Activated B cell treated with CpG ODN at 0.5 μM for 24 hours (primary cell): ENCODE measurements at regions not wholly inside any gene's neighbourhood (a gene's known extent, or its start where the extent isn't known, plus 50 kb on each side); places are given as distances from the start of the nearest gene placed in this dataset.

Experiments used
- ATAC-seq: fragments of 200-7000 bp; cut with Tn5 transposase; one replicate; pipeline ENCODE4 v1.10.0; 2021; ENCODE audit warnings: low read depth, mild to moderate bottlenecking, moderate library complexity
- CTCF ChIA-PET: fragments of 350-600 bp; sonication (Branson Sonifier 250); formaldehyde crosslinking; loops from one replicate; lab custom pipeline; 2021; ENCODE audit warnings: antibody characterized with exemption; lab: Charles Lee
- POLR2A ChIA-PET: fragments of 350-600 bp; sonication (Branson Sonifier 250); formaldehyde crosslinking; loops from one replicate; lab custom pipeline; 2021; ENCODE audit warnings: antibody characterized with exemption; lab: Charles Lee
- DNase-seq: peaks from one replicate; pipeline ENCODE4 v3.0.0; 2022
- H3K27ac Mint-ChIP-seq: one replicate; pipeline ENCODE4 v1.8.0; 2020; ENCODE audit warnings: mixed read lengths
- H3K27me3 Mint-ChIP-seq: one replicate; pipeline ENCODE4 v1.8.0; 2021; ENCODE audit warnings: mixed read lengths
- H3K36me3 Mint-ChIP-seq: one replicate; pipeline ENCODE4 v1.8.0; 2021; ENCODE audit warnings: low read depth, mixed read lengths
- H3K4me1 Mint-ChIP-seq: one replicate; pipeline ENCODE4 v1.8.0; 2021; ENCODE audit warnings: mixed read lengths
- H3K4me3 Mint-ChIP-seq: one replicate; pipeline ENCODE4 v1.8.0; 2020; ENCODE audit warnings: mild to moderate bottlenecking, mixed read lengths
- H3K9me3 Mint-ChIP-seq: one replicate; pipeline ENCODE4 v1.8.0; 2020; ENCODE audit warnings: mixed read lengths
- intact Hi-C: fragments of 100-400 bp; cut with micrococcal nuclease; formaldehyde crosslinking; loops from one replicate; pipeline ENCODE4 v1.15.1; 2024
- TF ChIP-seq, protein P1 (sequence below): fragments of 200-600 bp; IDR thresholded peaks from one replicate; pipeline ENCODE4 v1.8.0; 2022; ENCODE audit warnings: antibody characterized with exemption, mild to moderate bottlenecking

- Mint-ChIP-seq H3K27ac (no peak overlapping the region), H3K4me3 (no peak overlapping the region), H3K9me3 (no peaks in the 10 kb centered on the region), H3K27me3 (no peaks in the 10 kb centered on the region), H3K4me1 (peaks cover 9% of the 10 kb centered on the region), H3K36me3 (no peaks in the 10 kb centered on the region)
- ATAC-seq = no peak
- POLR2A ChIA-PET = no interaction called here
- DNase-seq = no peak
- CTCF ChIA-PET = no interaction called here
- intact Hi-C loops = no loop called here
- TF ChIP-seq, protein P1, sequence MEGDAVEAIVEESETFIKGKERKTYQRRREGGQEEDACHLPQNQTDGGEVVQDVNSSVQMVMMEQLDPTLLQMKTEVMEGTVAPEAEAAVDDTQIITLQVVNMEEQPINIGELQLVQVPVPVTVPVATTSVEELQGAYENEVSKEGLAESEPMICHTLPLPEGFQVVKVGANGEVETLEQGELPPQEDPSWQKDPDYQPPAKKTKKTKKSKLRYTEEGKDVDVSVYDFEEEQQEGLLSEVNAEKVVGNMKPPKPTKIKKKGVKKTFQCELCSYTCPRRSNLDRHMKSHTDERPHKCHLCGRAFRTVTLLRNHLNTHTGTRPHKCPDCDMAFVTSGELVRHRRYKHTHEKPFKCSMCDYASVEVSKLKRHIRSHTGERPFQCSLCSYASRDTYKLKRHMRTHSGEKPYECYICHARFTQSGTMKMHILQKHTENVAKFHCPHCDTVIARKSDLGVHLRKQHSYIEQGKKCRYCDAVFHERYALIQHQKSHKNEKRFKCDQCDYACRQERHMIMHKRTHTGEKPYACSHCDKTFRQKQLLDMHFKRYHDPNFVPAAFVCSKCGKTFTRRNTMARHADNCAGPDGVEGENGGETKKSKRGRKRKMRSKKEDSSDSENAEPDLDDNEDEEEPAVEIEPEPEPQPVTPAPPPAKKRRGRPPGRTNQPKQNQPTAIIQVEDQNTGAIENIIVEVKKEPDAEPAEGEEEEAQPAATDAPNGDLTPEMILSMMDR = no peak
Observed at GRCh38 chr1:87888446-87888845, 559.8 kb downstream of the LMO4 start.

DNA sequence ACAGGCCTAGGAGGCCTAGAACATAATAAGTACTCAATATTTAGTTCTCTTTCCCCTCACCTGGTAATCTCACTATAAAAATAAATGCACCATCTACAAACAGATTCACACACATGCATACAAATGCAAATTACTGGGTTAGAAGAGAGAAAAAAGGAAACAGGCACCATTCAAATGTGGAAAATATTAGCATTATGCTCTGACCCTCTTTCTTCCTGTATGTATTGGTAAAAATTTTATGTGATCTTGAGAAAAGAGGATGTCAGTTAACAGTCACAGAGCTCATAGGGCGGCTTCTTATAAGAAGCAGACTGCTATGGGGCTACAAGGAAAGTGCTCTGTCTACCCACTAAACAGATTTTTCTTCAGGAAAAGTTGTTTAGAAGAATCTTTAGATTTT, 565.4 kb downstream of the LMO4 start:
- H3K27ac Mint-ChIP-seq = peak overlapping the region; percentile 30
- peak overlapping the region; percentile 13 for H3K4me3 Mint-ChIP-seq
- H3K27me3 Mint-ChIP-seq = no peaks in the 10 kb centered on the region
- POLR2A ChIA-PET = no interaction called here
- peak; percentile 74 for ATAC-seq
- H3K36me3 Mint-ChIP-seq = no peaks in the 10 kb centered on the region
- no peak for DNase-seq
- CTCF ChIA-PET = no interaction called here
- intact Hi-C loops = loop anchor here (5.0 kb wide), 2 partner anchors 82 to 567 kb away; partner anchors contain the start of gene LMO4
- no peaks in the 10 kb centered on the region for H3K9me3 Mint-ChIP-seq
- H3K4me1 Mint-ChIP-seq = peaks cover 26% of the 10 kb centered on the region
- TF ChIP-seq, protein P1 = no peak

- Mint-ChIP-seq H3K27ac (no peak overlapping the region), H3K4me1 (peaks cover 31% of the 10 kb centered on the region), H3K9me3 (no peaks in the 10 kb centered on the region), H3K27me3 (no peaks in the 10 kb centered on the region), H3K4me3 (no peak overlapping the region), H3K36me3 (no peaks in the 10 kb centered on the region)
- no peak for ATAC-seq
- DNase-seq = no peak
- ChIA-PET CTCF (no interaction called here), POLR2A (no interaction called here)
- intact Hi-C loops = loop anchor here (2.0 kb wide), 1 partner anchor 15 kb away; no protein-coding TSS in a partner anchor
- TF ChIP-seq, protein P1 = no peak
Observed at GRCh38 chr1:87897481-87897880, 568.8 kb downstream of the LMO4 start.

GRCh38 chr1:87898431-87898830, 569.8 kb downstream of the LMO4 start:
- CTCF ChIA-PET = no interaction called here
- Mint-ChIP-seq H3K27me3 (no peaks in the 10 kb centered on the region), H3K9me3 (no peaks in the 10 kb centered on the region), H3K4me1 (peaks cover 31% of the 10 kb centered on the region), H3K36me3 (no peaks in the 10 kb centered on the region), H3K4me3 (no peak overlapping the region), H3K27ac (no peak overlapping the region)
- intact Hi-C loops = no loop called here
- TF ChIP-seq, protein P1 = no peak
- ATAC-seq (no peak), DNase-seq (no peak)
- POLR2A ChIA-PET = no interaction called here

- CTCF ChIA-PET = no interaction called here
- Mint-ChIP-seq H3K36me3 (no peaks in the 10 kb centered on the region), H3K27ac (no peak overlapping the region), H3K4me1 (peaks cover 30% of the 10 kb centered on the region), H3K4me3 (no peak overlapping the region), H3K9me3 (no peaks in the 10 kb centered on the region), H3K27me3 (no peaks in the 10 kb centered on the region)
- TF ChIP-seq, protein P1 = no peak
- intact Hi-C loops = no loop called here
- POLR2A ChIA-PET = no interaction called here
- DNase-seq (no peak), ATAC-seq (no peak)
Observed at GRCh38 chr1:87899017-87899416, 570.3 kb downstream of the LMO4 start.
